Neuronal stem cell (in vitro differentiated cells): ENCODE measurements at regions not wholly inside any gene's neighbourhood (a gene's known extent, or its start where the extent isn't known, plus 50 kb on each side); places are given as distances from the start of the nearest gene placed in this dataset.

Experiments
- DNase-seq: peaks from one replicate; pipeline ENCODE4 v3.0.0-alpha.2; 2013; ENCODE audit warnings: low spot score
- H2AFZ ChIP-seq: one replicate; pipeline ENCODE4 v1.6.1; 2013; ENCODE audit warnings: mild to moderate bottlenecking, low read length, inconsistent platforms
- H2AK5ac ChIP-seq: 2 replicates; pipeline ENCODE4 v1.6.1; 2013; ENCODE audit warnings: low read depth, mild to moderate bottlenecking, inconsistent platforms, low read length, moderate library complexity, mixed read lengths
- H2BK120ac ChIP-seq: 2 replicates; pipeline ENCODE4 v1.6.1; 2013; ENCODE audit warnings: low read depth, mild to moderate bottlenecking, inconsistent platforms, low read length, moderate library complexity, mixed read lengths
- H2BK12ac ChIP-seq: one replicate; pipeline ENCODE4 v1.6.1; 2013; ENCODE audit warnings: low read length, inconsistent platforms
- H2BK15ac ChIP-seq: 2 replicates; pipeline ENCODE4 v1.6.1; 2013; ENCODE audit warnings: mild to moderate bottlenecking, low read length, inconsistent platforms, mixed read lengths
- H2BK5ac ChIP-seq: one replicate; pipeline ENCODE4 v1.6.1; 2013; ENCODE audit warnings: inconsistent platforms, mild to moderate bottlenecking, low read length, moderate library complexity
- H3K14ac ChIP-seq: one replicate; pipeline ENCODE4 v1.6.1; 2013; ENCODE audit warnings: low read length, inconsistent platforms
- H3K18ac ChIP-seq: 2 replicates; pipeline ENCODE4 v1.6.1; 2013; ENCODE audit warnings: low read length, inconsistent platforms
- H3K23ac ChIP-seq: 2 replicates; pipeline ENCODE4 v1.6.1; 2013; ENCODE audit warnings: low read depth, mild to moderate bottlenecking, mixed read lengths, low read length, inconsistent platforms; ENCODE audit not compliant: poor library complexity
- H3K27ac ChIP-seq: replicated peaks from 3 replicates; pipeline ENCODE4 v1.5.1; 2013; ENCODE audit warnings: low read length, inconsistent platforms
- H3K27me3 ChIP-seq, 3 experiments: 2 replicates each; pipeline ENCODE4 v1.6.1; 2013; ENCODE audit warnings: low read length in 3 of 3, mild to moderate bottlenecking in 2 of 3, inconsistent platforms in 1 of 3, low read depth in 1 of 3, mixed read lengths in 1 of 3, moderate library complexity in 1 of 3; ENCODE audit not compliant: control insufficient read depth in 3 of 3, insufficient read depth in 3 of 3
- H3K36me3 ChIP-seq, 2 donors: replicated peaks in 1 of 2; 2 replicates each; pipeline ENCODE4 v1.6.1; 2013; ENCODE audit warnings: low read length in 2 of 2; ENCODE audit not compliant: control insufficient read depth in 2 of 2, insufficient read depth in 2 of 2
- H3K4ac ChIP-seq: 2 replicates; pipeline ENCODE4 v1.6.1; 2013; ENCODE audit warnings: inconsistent platforms, mild to moderate bottlenecking, low read length, moderate library complexity
- H3K4me1 ChIP-seq, 2 donors: 1 replicate in 1 of 2; 2 replicates in 1 of 2; pipeline ENCODE4 v1.6.1; 2013; ENCODE audit warnings: low read length in 2 of 2, low read depth in 1 of 2; ENCODE audit not compliant: control insufficient read depth in 2 of 2, insufficient read depth in 1 of 2
- H3K4me2 ChIP-seq: one replicate; pipeline ENCODE4 v1.6.1; 2013; ENCODE audit warnings: mild to moderate bottlenecking, low read length, inconsistent platforms; ENCODE audit not compliant: insufficient read depth, poor library complexity, severe bottlenecking
- H3K4me3 ChIP-seq, 2 donors: 2 replicates each; pipeline ENCODE4 v1.5.1; 2013; ENCODE audit warnings: low read length in 2 of 2, mild to moderate bottlenecking in 2 of 2, inconsistent platforms in 1 of 2, moderate library complexity in 1 of 2
- H3K79me1 ChIP-seq: one replicate; pipeline ENCODE4 v1.6.1; 2013; ENCODE audit warnings: low read depth, mild to moderate bottlenecking, inconsistent platforms, low read length, moderate library complexity
- H3K9ac ChIP-seq: one replicate; pipeline ENCODE4 v1.6.1; 2013; ENCODE audit warnings: mild to moderate bottlenecking, low read depth, low read length, inconsistent platforms; ENCODE audit not compliant: poor library complexity
- H3K9me3 ChIP-seq, 2 donors: replicated peaks in 1 of 2; 2 replicates each; pipeline versions ENCODE3 to v1.6.1; 2013; ENCODE audit warnings: low read length in 2 of 2, mild to moderate bottlenecking in 2 of 2, inconsistent platforms in 1 of 2, low read depth in 1 of 2, mixed read lengths in 1 of 2, moderate library complexity in 1 of 2; ENCODE audit not compliant: control insufficient read depth in 2 of 2, insufficient read depth in 1 of 2
- H4K8ac ChIP-seq: one replicate; pipeline ENCODE4 v1.6.1; 2013; ENCODE audit warnings: low read depth, mild to moderate bottlenecking, inconsistent platforms, low read length, moderate library complexity
- H4K91ac ChIP-seq: one replicate; pipeline ENCODE4 v1.6.1; 2013; ENCODE audit warnings: low read length, low read depth, mild to moderate bottlenecking, inconsistent platforms; ENCODE audit not compliant: poor library complexity
- WGBS, 2 donors: extraction: QIAGEN DNeasy Blood & Tissue Kit; methylation state at CpG; one replicate each; pipeline ENCODE4 v1.1.7; 2013; ENCODE audit warnings: missing lambda C conversion rate in 2 of 2, mixed read lengths in 1 of 2; ENCODE audit not compliant: insufficient read length in 2 of 2, insufficient replicate concordance in 1 of 2; ENCODE audit errors: extremely low coverage in 2 of 2; 5-methylcytosine and 5-hydroxymethylcytosine counted together

DNA sequence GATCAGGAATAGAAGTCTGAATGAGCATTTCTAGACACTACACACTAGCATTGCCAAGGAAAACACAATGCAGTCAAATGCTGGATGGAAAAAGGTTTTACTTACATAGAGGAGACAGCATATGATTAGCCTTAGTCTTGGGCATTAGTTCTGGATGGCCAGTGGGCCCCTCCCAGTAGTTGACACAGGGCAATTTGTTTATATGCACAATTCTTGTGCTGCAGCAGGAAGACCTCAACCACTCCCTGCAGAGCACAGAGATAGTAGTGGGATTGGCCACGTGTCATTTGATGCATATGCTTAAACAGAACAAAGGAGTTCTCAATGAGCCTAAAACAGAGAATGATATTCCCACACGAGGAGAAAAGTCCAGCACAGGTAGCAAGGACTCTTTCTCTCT lies 1496.2 kb upstream of the CDH6 start:
- Histone ChIP-seq H3K4me3 (no peak overlapping the region), H4K8ac (no peak overlapping the region), H3K18ac (no peak overlapping the region), H2AK5ac (no peak overlapping the region), H3K36me3 (no peaks in the 10 kb centered on the region), H2BK5ac (no peak overlapping the region), H2BK120ac (no peak overlapping the region), H3K9ac (no peak overlapping the region), H3K4me2 (no peak overlapping the region), H3K9me3 (no peaks in the 10 kb centered on the region), H2BK15ac (no peak overlapping the region), H3K14ac (no peak overlapping the region), H4K91ac (no peak overlapping the region), H3K27ac (no peak overlapping the region), H3K4me1 (no peaks in the 10 kb centered on the region), H2BK12ac (no peak overlapping the region), H3K79me1 (no peaks in the 10 kb centered on the region), H3K23ac (no peak overlapping the region), H2AFZ (no peak overlapping the region), H3K4ac (no peak overlapping the region), H3K27me3 (no peaks in the 10 kb centered on the region)
- DNase-seq, result no peak
- no CpG with 5 or more reads among the region's 2 CpGs for WGBS, 2 donors

- Histone ChIP-seq H3K14ac (no peak overlapping the region), H3K36me3 (no peaks in the 10 kb centered on the region), H2BK5ac (no peak overlapping the region), H3K4me2 (no peak overlapping the region), H4K8ac (no peak overlapping the region), H2BK120ac (no peak overlapping the region), H2AK5ac (no peak overlapping the region), H2AFZ (no peak overlapping the region), H2BK15ac (no peak overlapping the region), H3K9me3 (no peaks in the 10 kb centered on the region), H3K4me3 (no peak overlapping the region), H4K91ac (no peak overlapping the region), H3K27ac (no peak overlapping the region), H3K23ac (no peak overlapping the region), H3K27me3 (no peaks in the 10 kb centered on the region), H3K18ac (no peak overlapping the region), H3K79me1 (no peaks in the 10 kb centered on the region), H3K4me1 (no peaks in the 10 kb centered on the region), H3K4ac (no peak overlapping the region), H2BK12ac (no peak overlapping the region), H3K9ac (no peak overlapping the region)
- WGBS, 2 donors, result no CpG with 5 or more reads among the region's 3 CpGs
- no peak for DNase-seq
Observed at GRCh38 chr5:29672678-29673077, 1520.8 kb upstream of the CDH6 start.

- Histone ChIP-seq H3K27me3 (no peaks in the 10 kb centered on the region), H2BK120ac (no peak overlapping the region), H3K36me3 (no peaks in the 10 kb centered on the region), H3K14ac (no peak overlapping the region), H2AK5ac (no peak overlapping the region), H3K4me1 (no peaks in the 10 kb centered on the region), H3K27ac (no peak overlapping the region), H3K9me3 (no peaks in the 10 kb centered on the region), H4K91ac (no peak overlapping the region), H3K4me2 (no peak overlapping the region), H3K9ac (no peak overlapping the region), H2AFZ (no peak overlapping the region), H4K8ac (no peak overlapping the region), H3K18ac (no peak overlapping the region), H3K23ac (no peak overlapping the region), H3K4ac (no peak overlapping the region), H3K4me3 (no peak overlapping the region), H2BK12ac (no peak overlapping the region), H2BK15ac (no peak overlapping the region), H2BK5ac (no peak overlapping the region), H3K79me1 (no peaks in the 10 kb centered on the region)
- WGBS, 2 donors, result no CpG with 5 or more reads among the region's 2 CpGs
- DNase-seq, result no peak
Observed at GRCh38 chr5:29662876-29663275, 1530.6 kb upstream of the CDH6 start.

DNA sequence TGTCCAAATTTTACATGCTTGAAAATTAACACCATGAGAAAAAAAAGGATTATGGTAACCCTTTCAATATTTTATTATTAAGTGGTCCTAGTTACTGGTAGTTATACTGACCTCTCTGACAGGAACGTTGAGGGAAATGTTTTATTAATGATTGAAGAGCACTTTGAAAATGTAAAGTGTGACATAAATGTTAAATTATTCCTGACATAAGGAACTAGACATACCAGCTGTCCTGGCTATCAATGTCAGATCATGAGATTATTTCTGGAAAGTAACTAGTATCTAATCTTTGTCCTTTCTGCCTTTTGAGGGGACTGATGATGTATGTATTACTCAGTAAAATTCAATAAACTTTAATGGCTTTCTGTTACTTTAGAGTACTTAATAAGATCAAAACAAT lies 1538.5 kb upstream of the CDH6 start:
- no peak overlapping the region for H3K23ac ChIP-seq
- H3K27me3 ChIP-seq, result no peaks in the 10 kb centered on the region
- no peak overlapping the region for H3K4me3 ChIP-seq
- no peaks in the 10 kb centered on the region for H3K9me3 ChIP-seq
- no peak overlapping the region for H2BK15ac ChIP-seq
- H3K14ac ChIP-seq, result no peak overlapping the region
- no peak overlapping the region for H3K27ac ChIP-seq
- DNase-seq, result no peak
- no peak overlapping the region for H3K4me2 ChIP-seq
- no peak overlapping the region for H2AFZ ChIP-seq
- no peaks in the 10 kb centered on the region for H3K4me1 ChIP-seq
- H3K4ac ChIP-seq, result no peak overlapping the region
- H4K91ac ChIP-seq, result no peak overlapping the region
- no peak overlapping the region for H2BK12ac ChIP-seq
- no peak overlapping the region for H3K9ac ChIP-seq
- H2BK120ac ChIP-seq, result no peak overlapping the region
- H2BK5ac ChIP-seq, result no peak overlapping the region
- no peak overlapping the region for H2AK5ac ChIP-seq
- H4K8ac ChIP-seq, result no peak overlapping the region
- no peaks in the 10 kb centered on the region for H3K79me1 ChIP-seq
- WGBS, 2 donors, result no CpG with 5 or more reads among the region's 1 CpG
- H3K36me3 ChIP-seq, result no peaks in the 10 kb centered on the region
- H3K18ac ChIP-seq, result no peak overlapping the region
